Suprapubic skin (tissue), 4 donors: ENCODE measurements at regions not wholly inside any gene's neighbourhood (a gene's known extent, or its start where the extent isn't known, plus 50 kb on each side); places are given as distances from the start of the nearest gene placed in this dataset.

Source experiments
- DNase-seq, 2 donors: peaks; one replicate each; pipeline ENCODE4 v3.0.0-alpha.2; 2019; ENCODE audit warnings: low spot score in 2 of 2
- H3K27ac ChIP-seq: fragments of 200-600 bp; sonication (generic); one replicate; pipeline ENCODE4 v1.5.1; 2019
- H3K27me3 ChIP-seq: fragments of 200-600 bp; sonication (generic); one replicate; pipeline ENCODE4 v1.5.1; 2019
- H3K36me3 ChIP-seq: fragments of 200-600 bp; sonication (generic); one replicate; pipeline ENCODE4 v1.5.1; 2019
- H3K4me1 ChIP-seq: fragments of 200-600 bp; sonication (generic); one replicate; pipeline ENCODE4 v1.5.1; 2019
- H3K4me3 ChIP-seq: fragments of 200-600 bp; sonication (generic); one replicate; pipeline ENCODE4 v1.5.1; 2019; ENCODE audit warnings: mild to moderate bottlenecking
- H3K9me3 ChIP-seq: fragments of 200-600 bp; sonication (generic); one replicate; pipeline ENCODE4 v1.5.1; 2019
- CTCF ChIP-seq, 2 donors: fragments of 200-600 bp in 1 of 2; fragments of 450-650 bp in 1 of 2; sonication (generic) in 1 of 2; IDR thresholded peaks; one replicate each; pipeline ENCODE4 v1.5.1; 2016 to 2019; ENCODE audit warnings: antibody characterized with exemption in 2 of 2, mild to moderate bottlenecking in 1 of 2, moderate library complexity in 1 of 2
- EP300 ChIP-seq: sonication (generic); formaldehyde crosslinking; IDR thresholded peaks from one replicate; pipeline ENCODE4 v1.6.1; 2017; ENCODE audit warnings: antibody characterized with exemption
- POLR2A ChIP-seq, 2 donors: fragments of 450-650 bp; IDR thresholded peaks; one replicate each; pipeline ENCODE4 v1.6.1; 2017; ENCODE audit warnings: antibody characterized with exemption in 2 of 2, mild to moderate bottlenecking in 2 of 2, moderate library complexity in 2 of 2
- POLR2AphosphoS5 ChIP-seq, 3 donors: sonication (generic); formaldehyde crosslinking; IDR thresholded peaks; one replicate each; pipeline ENCODE4 v1.6.1; 2017; ENCODE audit warnings: antibody characterized with exemption in 3 of 3
- WGBS: methylation state at CpG from one replicate; pipeline ENCODE4 v1.1.5; 2018; 5-methylcytosine and 5-hydroxymethylcytosine counted together

GRCh38 chr1:81299892-81300291 is 500.8 kb upstream of the ADGRL2 start:
- WGBS, result 90% methylated on average over 2 of the region's 2 CpGs
- TF ChIP-seq POLR2A (IDR thresholded peaks at IDR 0.05), result no peak
- no peak for TF ChIP-seq POLR2AphosphoS5 (IDR thresholded peaks at IDR 0.05)
- TF ChIP-seq EP300, result no peak
- TF ChIP-seq CTCF (IDR thresholded peaks at IDR 0.05), result no peak
- no peaks in the 10 kb centered on the region for H3K4me1 ChIP-seq
- no peaks in the 10 kb centered on the region for H3K9me3 ChIP-seq
- no peak overlapping the region for H3K27ac ChIP-seq
- H3K4me3 ChIP-seq, result no peak overlapping the region
- H3K27me3 ChIP-seq, result no peaks in the 10 kb centered on the region
- H3K36me3 ChIP-seq, result no peaks in the 10 kb centered on the region
- DNase-seq, result no peak

- no peak for DNase-seq
- 95% methylated on average over 3 of the region's 3 CpGs for WGBS
- H3K27me3 ChIP-seq, result no peaks in the 10 kb centered on the region
These were observed 502.5 kb upstream of the ADGRL2 start for GRCh38 chr1:81298266-81298665.

GRCh38 chr1:81296601-81297000 is 504.1 kb upstream of the ADGRL2 start:
- TF ChIP-seq POLR2A (IDR thresholded peaks at IDR 0.05) (no peak), CTCF (IDR thresholded peaks at IDR 0.05) (no peak), EP300 (no peak), POLR2AphosphoS5 (IDR thresholded peaks at IDR 0.05) (no peak)

More at GRCh38 chr1:81298266-81298665, 502.5 kb upstream of the ADGRL2 start:
- no peaks in the 10 kb centered on the region for H3K4me1 ChIP-seq
- no peak for TF ChIP-seq EP300
- H3K4me3 ChIP-seq, result no peak overlapping the region
- no peaks in the 10 kb centered on the region for H3K9me3 ChIP-seq
- H3K36me3 ChIP-seq, result no peaks in the 10 kb centered on the region
- H3K27ac ChIP-seq, result no peak overlapping the region

GRCh38 chr1:81290326-81290725 is 510.4 kb upstream of the ADGRL2 start:
- no peak overlapping the region for H3K27ac ChIP-seq
- WGBS, result 94% methylated on average over 6 of the region's 6 CpGs
- H3K4me3 ChIP-seq, result no peak overlapping the region
- no peaks in the 10 kb centered on the region for H3K9me3 ChIP-seq
- no peaks in the 10 kb centered on the region for H3K36me3 ChIP-seq
- H3K27me3 ChIP-seq, result no peaks in the 10 kb centered on the region
- no peak for TF ChIP-seq CTCF (IDR thresholded peaks at IDR 0.05)
- TF ChIP-seq POLR2A (IDR thresholded peaks at IDR 0.05), result no peak
- TF ChIP-seq POLR2AphosphoS5 (IDR thresholded peaks at IDR 0.05), result no peak
- TF ChIP-seq EP300, result no peak
- no peaks in the 10 kb centered on the region for H3K4me1 ChIP-seq
- DNase-seq, result no peak

More at GRCh38 chr1:81296601-81297000, 504.1 kb upstream of the ADGRL2 start:
- no peak for DNase-seq
- Histone ChIP-seq H3K4me1 (no peaks in the 10 kb centered on the region), H3K36me3 (no peaks in the 10 kb centered on the region), H3K27me3 (no peaks in the 10 kb centered on the region), H3K27ac (no peak overlapping the region), H3K9me3 (no peaks in the 10 kb centered on the region), H3K4me3 (no peak overlapping the region)
- 18% methylated on average over 1 of the region's 1 CpG for WGBS

- no peak for DNase-seq
- Histone ChIP-seq H3K27me3 (no peaks in the 10 kb centered on the region), H3K4me1 (no peaks in the 10 kb centered on the region), H3K4me3 (no peak overlapping the region), H3K36me3 (no peaks in the 10 kb centered on the region), H3K27ac (no peak overlapping the region), H3K9me3 (no peaks in the 10 kb centered on the region)
- no peak for TF ChIP-seq POLR2AphosphoS5 (IDR thresholded peaks at IDR 0.05)
- no peak for TF ChIP-seq CTCF (IDR thresholded peaks at IDR 0.05)
- no peak for TF ChIP-seq POLR2A (IDR thresholded peaks at IDR 0.05)
- 86% methylated on average over 2 of the region's 2 CpGs for WGBS
These were observed 512.0 kb upstream of the ADGRL2 start for GRCh38 chr1:81288689-81289088.

- Histone ChIP-seq H3K36me3 (no peaks in the 10 kb centered on the region), H3K9me3 (no peaks in the 10 kb centered on the region), H3K27me3 (no peaks in the 10 kb centered on the region), H3K27ac (no peak overlapping the region), H3K4me3 (no peak overlapping the region), H3K4me1 (no peaks in the 10 kb centered on the region)
- DNase-seq, result no peak
- 21% methylated on average over 2 of the region's 2 CpGs for WGBS
- TF ChIP-seq CTCF (IDR thresholded peaks at IDR 0.05), result no peak
- no peak for TF ChIP-seq POLR2A (IDR thresholded peaks at IDR 0.05)
- TF ChIP-seq EP300, result no peak
- TF ChIP-seq POLR2AphosphoS5 (IDR thresholded peaks at IDR 0.05), result no peak
These were observed 513.2 kb upstream of the ADGRL2 start for GRCh38 chr1:81287411-81288080.
